Ascending aorta (tissue), 2 donors: ENCODE measurements at regions not wholly inside any gene's neighbourhood (a gene's known extent, or its start where the extent isn't known, plus 50 kb on each side); places are given as distances from the start of the nearest gene placed in this dataset.

ENCODE experiments used
- DNase-seq, 2 donors: peaks; one replicate each; pipeline ENCODE4 v3.0.0-alpha.2; 2019; ENCODE audit warnings: low spot score in 2 of 2
- H3K27ac ChIP-seq, 2 donors: fragments of 200-600 bp; sonication (generic); one replicate each; pipeline ENCODE4 v1.5.1; 2016 to 2017; ENCODE audit warnings: mild to moderate bottlenecking in 1 of 2
- H3K27me3 ChIP-seq: fragments of 200-600 bp; sonication (generic); one replicate; pipeline ENCODE4 v1.5.1; 2017
- H3K36me3 ChIP-seq, 2 donors: fragments of 200-600 bp; sonication (generic); one replicate each; pipeline ENCODE4 v1.5.1; 2016
- H3K4me1 ChIP-seq, 2 donors: fragments of 200-600 bp; sonication (generic); one replicate each; pipeline ENCODE4 v1.5.1; 2016 to 2017; ENCODE audit warnings: mild to moderate bottlenecking in 1 of 2
- H3K4me3 ChIP-seq, 2 donors: fragments of 200-600 bp; sonication (generic); one replicate each; pipeline ENCODE4 v1.5.1; 2016 to 2017; ENCODE audit warnings: mild to moderate bottlenecking in 1 of 2
- H3K9me3 ChIP-seq, 2 donors: fragments of 200-600 bp; sonication (generic); one replicate each; pipeline ENCODE4 v1.5.1; 2016
- intact Hi-C: fragments of 100-400 bp; cut with DNase I; formaldehyde crosslinking; loops from one replicate; pipeline ENCODE4 v1.15.1; 2023
- TF ChIP-seq, protein P1 (sequence below), 3 experiments: fragments of 200-600 bp in 2 of 3; fragments of 450-650 bp in 1 of 3; sonication (generic) in 2 of 3; IDR thresholded peaks; one replicate each; pipeline ENCODE4 v1.5.1; 2016 to 2019; ENCODE audit warnings: antibody characterized with exemption in 3 of 3, mild to moderate bottlenecking in 1 of 3, moderate library complexity in 1 of 3

DNA sequence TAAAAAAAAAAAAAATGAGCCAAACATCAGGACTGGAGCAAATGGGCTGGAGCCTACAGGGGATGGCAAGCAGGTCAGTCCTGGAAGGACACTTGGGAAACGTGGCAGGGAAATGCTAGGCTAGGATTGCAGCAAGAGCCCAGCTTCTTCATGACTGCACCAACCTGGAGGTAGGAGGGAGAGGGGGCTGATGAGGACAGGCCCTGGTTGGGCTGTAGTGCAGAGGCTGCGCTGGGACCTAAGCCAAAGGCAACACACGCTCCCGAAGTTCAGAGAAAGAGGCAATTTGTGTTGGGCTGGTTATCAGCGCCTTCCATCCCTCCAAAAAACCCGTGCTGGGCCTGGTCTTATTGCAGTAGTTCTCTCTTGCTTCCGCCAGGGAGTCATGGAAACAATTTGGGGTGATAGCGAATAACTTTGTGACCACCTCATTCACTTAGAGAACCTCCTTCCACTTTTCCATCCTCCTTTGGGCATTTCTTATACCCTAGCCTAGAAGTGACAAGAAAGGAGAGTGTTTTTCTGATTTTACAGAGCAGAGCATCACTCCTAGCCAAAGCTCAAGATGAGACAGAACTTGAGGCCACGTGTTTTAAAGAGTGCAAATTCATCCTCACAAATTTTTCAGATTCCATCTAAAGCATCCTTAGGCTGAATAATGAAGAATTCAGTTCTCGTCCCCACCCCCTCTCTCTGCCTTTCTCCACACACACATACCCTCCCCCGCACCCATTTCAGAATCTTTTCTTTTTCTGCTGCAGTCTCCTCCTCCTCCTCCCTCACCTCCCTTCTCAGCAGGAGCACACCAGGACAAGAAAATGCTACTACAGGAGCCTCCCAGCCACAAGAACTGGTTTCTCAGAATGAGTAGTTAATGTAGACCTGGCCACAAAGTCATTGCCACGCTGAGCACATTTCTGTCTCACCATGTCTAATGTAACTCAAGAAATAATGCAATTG, 61.3 kb upstream of the CALM2 start:
- H3K9me3 ChIP-seq, result no peaks in the 10 kb centered on the region
- H3K4me3 ChIP-seq, result no peak overlapping the region
- TF ChIP-seq, protein P1, sequence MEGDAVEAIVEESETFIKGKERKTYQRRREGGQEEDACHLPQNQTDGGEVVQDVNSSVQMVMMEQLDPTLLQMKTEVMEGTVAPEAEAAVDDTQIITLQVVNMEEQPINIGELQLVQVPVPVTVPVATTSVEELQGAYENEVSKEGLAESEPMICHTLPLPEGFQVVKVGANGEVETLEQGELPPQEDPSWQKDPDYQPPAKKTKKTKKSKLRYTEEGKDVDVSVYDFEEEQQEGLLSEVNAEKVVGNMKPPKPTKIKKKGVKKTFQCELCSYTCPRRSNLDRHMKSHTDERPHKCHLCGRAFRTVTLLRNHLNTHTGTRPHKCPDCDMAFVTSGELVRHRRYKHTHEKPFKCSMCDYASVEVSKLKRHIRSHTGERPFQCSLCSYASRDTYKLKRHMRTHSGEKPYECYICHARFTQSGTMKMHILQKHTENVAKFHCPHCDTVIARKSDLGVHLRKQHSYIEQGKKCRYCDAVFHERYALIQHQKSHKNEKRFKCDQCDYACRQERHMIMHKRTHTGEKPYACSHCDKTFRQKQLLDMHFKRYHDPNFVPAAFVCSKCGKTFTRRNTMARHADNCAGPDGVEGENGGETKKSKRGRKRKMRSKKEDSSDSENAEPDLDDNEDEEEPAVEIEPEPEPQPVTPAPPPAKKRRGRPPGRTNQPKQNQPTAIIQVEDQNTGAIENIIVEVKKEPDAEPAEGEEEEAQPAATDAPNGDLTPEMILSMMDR (IDR thresholded peaks at IDR 0.05), result peak in 1 of 3 experiments; percentile 7
- intact Hi-C loops, result no loop called here
- H3K27me3 ChIP-seq, result no peaks in the 10 kb centered on the region
- peak overlapping the region; percentile 24 to 43 for H3K27ac ChIP-seq
- H3K36me3 ChIP-seq, result no peaks in the 10 kb centered on the region
- peak in 1 of 2 donors; percentile 73 for DNase-seq
- H3K4me1 ChIP-seq, result peaks cover 4 to 11% of the 10 kb centered on the region in 2 donors

DNA sequence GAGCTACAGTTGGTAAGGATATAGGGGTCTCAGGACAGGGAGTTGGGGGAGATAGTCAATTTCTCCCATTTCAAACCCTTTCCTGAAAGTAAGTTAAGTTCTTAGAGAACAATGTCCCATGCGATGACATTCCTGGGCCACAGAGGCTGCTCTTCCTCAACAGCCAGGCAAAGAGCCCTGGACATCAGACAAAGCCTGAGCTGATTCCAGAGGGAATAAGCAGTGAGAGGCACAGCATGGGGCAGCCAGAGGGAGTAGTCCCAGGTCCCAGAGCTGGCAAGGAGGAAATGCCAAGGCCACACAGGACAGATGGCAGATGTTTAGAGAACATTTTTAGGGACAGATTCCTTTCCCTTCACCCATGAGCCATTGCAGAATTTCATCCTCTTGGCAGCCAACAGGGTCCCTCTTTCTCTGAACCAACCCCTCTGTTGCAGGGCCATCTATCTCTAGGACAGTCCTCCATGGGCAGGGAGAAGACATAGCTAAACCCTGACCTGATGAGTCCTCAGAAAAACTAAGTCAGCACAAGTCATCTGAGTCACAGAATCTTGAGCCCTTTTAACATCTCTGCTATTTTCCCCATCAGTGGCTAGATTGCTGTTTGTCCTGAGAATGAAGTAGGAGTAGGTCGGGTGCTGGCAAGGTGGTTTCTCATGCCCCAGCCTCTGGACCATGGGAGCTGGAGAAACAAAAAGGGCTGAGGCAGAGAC, 60.3 kb upstream of the CALM2 start:
- TF ChIP-seq, protein P1 (IDR thresholded peaks at IDR 0.05), result no peak
- H3K4me3 ChIP-seq, result no peak overlapping the region
- H3K27ac ChIP-seq, result peak overlapping the region; percentile 24 to 29
- DNase-seq, result no peak
- no peaks in the 10 kb centered on the region for H3K9me3 ChIP-seq
- intact Hi-C loops, result no loop called here
- H3K27me3 ChIP-seq, result no peaks in the 10 kb centered on the region
- no peaks in the 10 kb centered on the region for H3K36me3 ChIP-seq
- H3K4me1 ChIP-seq, result peaks cover 4 to 11% of the 10 kb centered on the region in 2 donors

DNA sequence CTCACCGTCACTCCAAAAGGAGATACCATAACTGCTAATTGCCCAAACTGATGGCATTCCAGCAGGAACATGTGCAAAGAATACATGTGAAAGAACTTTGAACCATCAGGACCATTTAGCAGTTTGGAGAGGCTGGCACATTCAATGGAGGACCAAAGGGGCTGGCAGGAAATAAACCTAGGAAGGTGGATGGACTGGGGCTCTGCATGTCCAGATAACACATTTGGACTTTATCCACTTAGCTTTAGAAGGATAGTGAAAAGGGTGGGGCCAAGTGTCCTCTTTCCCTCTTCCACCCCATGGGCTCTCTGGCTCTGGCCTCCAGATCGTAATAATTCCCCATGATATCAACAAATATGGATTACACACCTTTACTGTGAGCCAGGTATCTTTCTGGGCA, 58.8 kb upstream of the CALM2 start:
- Histone ChIP-seq H3K4me3 (no peak overlapping the region), H3K27me3 (no peaks in the 10 kb centered on the region), H3K36me3 (no peaks in the 10 kb centered on the region), H3K27ac (no peak overlapping the region), H3K9me3 (no peaks in the 10 kb centered on the region), H3K4me1 (peaks cover 4 to 15% of the 10 kb centered on the region in 2 donors)
- intact Hi-C loops, result no loop called here
- no peak for DNase-seq
- TF ChIP-seq, protein P1 (IDR thresholded peaks at IDR 0.05), result no peak

DNA sequence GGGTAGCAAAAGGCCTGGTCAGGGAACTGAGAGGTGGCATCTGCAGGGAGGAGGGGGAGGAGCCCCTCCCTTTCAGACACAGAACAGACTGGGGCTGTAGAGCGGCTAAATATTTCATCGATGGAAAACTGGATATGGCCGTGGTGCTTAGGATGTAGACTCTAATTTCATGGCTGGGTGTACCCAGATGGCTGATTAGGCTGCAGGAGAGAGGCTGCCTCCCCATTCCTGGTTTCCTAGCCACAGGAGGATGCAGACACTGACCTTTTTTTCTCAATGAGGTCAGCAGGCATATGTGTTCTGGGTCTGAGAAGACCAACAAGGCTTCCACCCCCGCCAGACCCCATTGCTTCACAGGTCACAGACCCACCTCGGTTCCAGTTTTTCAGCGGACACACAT, 58.1 kb upstream of the CALM2 start:
- Histone ChIP-seq H3K36me3 (no peaks in the 10 kb centered on the region), H3K27ac (no peak overlapping the region), H3K4me1 (peaks cover 4 to 15% of the 10 kb centered on the region in 2 donors), H3K4me3 (no peak overlapping the region), H3K27me3 (no peaks in the 10 kb centered on the region), H3K9me3 (no peaks in the 10 kb centered on the region)
- intact Hi-C loops, result no loop called here
- TF ChIP-seq, protein P1 (IDR thresholded peaks at IDR 0.05), result no peak
- no peak for DNase-seq

DNA sequence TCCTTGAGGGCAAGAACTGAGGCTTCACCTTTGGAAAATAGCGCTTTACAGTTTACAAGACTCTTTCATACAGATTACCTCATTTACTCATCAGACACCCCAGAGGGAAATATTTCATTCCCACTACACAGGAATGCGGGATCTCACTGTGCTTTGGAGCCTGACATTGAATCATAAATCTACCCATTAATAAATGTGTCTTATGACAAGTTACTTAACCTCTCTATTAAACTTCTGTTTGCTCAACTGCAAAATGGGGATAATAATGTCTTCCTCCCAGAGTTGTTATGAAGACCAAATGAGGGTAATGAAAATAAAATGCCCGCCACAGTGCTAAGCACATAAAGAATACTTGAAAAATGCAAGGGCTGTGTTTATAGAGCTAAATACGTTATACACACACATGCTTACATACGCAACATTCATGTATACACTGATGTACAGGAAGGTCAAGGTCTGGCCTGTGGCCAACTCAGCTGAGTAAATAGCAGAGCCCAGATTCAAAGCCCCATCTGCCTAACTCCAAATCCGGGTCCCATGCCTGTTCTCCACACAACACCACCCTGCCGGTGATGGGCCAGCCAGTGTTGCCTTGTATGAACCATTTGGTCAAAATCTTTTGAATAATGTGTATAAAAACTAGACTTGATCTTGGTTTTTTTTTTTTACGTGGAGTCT, 56.6 kb upstream of the CALM2 start:
- H3K4me3 ChIP-seq, result no peak overlapping the region
- intact Hi-C loops, result no loop called here
- DNase-seq, result no peak
- H3K27ac ChIP-seq, result no peak overlapping the region
- no peaks in the 10 kb centered on the region for H3K36me3 ChIP-seq
- H3K4me1 ChIP-seq, result peaks cover 4 to 13% of the 10 kb centered on the region in 2 donors
- H3K27me3 ChIP-seq, result no peaks in the 10 kb centered on the region
- H3K9me3 ChIP-seq, result no peaks in the 10 kb centered on the region
- TF ChIP-seq, protein P1 (IDR thresholded peaks at IDR 0.05), result no peak
